Lower lobe of right lung (tissue), 2 donors: ENCODE measurements at regions not wholly inside any gene's neighbourhood (a gene's known extent, or its start where the extent isn't known, plus 50 kb on each side); places are given as distances from the start of the nearest gene placed in this dataset.
A peak's percentile ranks its signal among the peaks of the same experiment; 100 is the strongest.

Experiments used
- ATAC-seq, 2 donors: fragments of 200-7000 bp; cut with Tn5 transposase; one replicate each; pipeline ENCODE4 v1.9.1; 2020 to 2022; ENCODE audit warnings: mild to moderate bottlenecking in 2 of 2, moderate library complexity in 2 of 2
- DNase-seq: peaks from one replicate; pipeline ENCODE4 v3.0.0-alpha.2; 2020
- H3K27ac ChIP-seq: fragments of 200-600 bp; one replicate; pipeline ENCODE4 v1.8.0; 2022
- H3K27me3 ChIP-seq: fragments of 200-600 bp; one replicate; pipeline ENCODE4 v1.8.0; 2022; ENCODE audit warnings: low read depth
- H3K36me3 ChIP-seq: fragments of 200-600 bp; one replicate; pipeline ENCODE4 v1.8.0; 2022; ENCODE audit warnings: mild to moderate bottlenecking
- H3K4me1 ChIP-seq: fragments of 200-600 bp; one replicate; pipeline ENCODE4 v1.8.0; 2022
- H3K4me3 ChIP-seq: fragments of 200-600 bp; one replicate; pipeline ENCODE4 v1.8.0; 2022; ENCODE audit warnings: mild to moderate bottlenecking
- H3K9me3 ChIP-seq: fragments of 200-600 bp; one replicate; pipeline ENCODE4 v1.8.0; 2022
- intact Hi-C: fragments of 100-400 bp; cut with DNase I; formaldehyde crosslinking; loops from one replicate; pipeline ENCODE4 v1.11.0; 2022
- TF ChIP-seq, protein P1 (sequence below): fragments of 200-600 bp; IDR thresholded peaks from one replicate; pipeline ENCODE4 v1.8.0; 2022; ENCODE audit warnings: antibody characterized with exemption, mild to moderate bottlenecking
- donor health status: DM: no; HTN: yes; CAD: no; lungs with severe emphysema.

DNA sequence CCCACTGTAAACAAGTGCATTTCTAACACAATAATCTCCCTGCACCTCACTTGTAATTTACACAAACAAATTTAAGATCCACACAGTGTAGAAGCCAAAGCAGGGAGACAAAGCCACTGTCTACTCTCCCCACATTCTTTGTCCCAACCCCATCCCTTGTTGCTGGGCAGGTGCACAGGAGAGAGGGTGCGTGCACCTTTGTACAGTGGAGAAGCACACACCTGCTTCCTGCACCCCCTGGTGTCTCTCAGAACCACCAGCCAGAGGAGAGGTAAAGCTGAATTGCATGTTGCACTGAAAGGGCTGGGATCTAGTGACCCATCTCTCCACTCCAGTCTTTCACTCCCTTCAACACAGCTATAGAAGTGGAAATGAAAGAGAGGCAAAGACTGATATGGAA, 51.4 kb upstream of the IFNG-AS1 start:
- DNase-seq = no peak
- Histone ChIP-seq H3K36me3 (no peaks in the 10 kb centered on the region), H3K9me3 (no peaks in the 10 kb centered on the region), H3K4me1 (peaks cover 9% of the 10 kb centered on the region), H3K27ac (no peak overlapping the region), H3K27me3 (no peaks in the 10 kb centered on the region), H3K4me3 (no peak overlapping the region)
- intact Hi-C loops = no loop called here
- peak in 1 of 2 donors; percentile 13 for ATAC-seq
- TF ChIP-seq, protein P1, sequence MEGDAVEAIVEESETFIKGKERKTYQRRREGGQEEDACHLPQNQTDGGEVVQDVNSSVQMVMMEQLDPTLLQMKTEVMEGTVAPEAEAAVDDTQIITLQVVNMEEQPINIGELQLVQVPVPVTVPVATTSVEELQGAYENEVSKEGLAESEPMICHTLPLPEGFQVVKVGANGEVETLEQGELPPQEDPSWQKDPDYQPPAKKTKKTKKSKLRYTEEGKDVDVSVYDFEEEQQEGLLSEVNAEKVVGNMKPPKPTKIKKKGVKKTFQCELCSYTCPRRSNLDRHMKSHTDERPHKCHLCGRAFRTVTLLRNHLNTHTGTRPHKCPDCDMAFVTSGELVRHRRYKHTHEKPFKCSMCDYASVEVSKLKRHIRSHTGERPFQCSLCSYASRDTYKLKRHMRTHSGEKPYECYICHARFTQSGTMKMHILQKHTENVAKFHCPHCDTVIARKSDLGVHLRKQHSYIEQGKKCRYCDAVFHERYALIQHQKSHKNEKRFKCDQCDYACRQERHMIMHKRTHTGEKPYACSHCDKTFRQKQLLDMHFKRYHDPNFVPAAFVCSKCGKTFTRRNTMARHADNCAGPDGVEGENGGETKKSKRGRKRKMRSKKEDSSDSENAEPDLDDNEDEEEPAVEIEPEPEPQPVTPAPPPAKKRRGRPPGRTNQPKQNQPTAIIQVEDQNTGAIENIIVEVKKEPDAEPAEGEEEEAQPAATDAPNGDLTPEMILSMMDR = no peak
